ENCODE measurements at regions not wholly inside any gene's neighbourhood (a gene's known extent, or its start where the extent isn't known, plus 50 kb on each side); places are given as distances from the start of the nearest gene placed in this dataset.

DNA sequence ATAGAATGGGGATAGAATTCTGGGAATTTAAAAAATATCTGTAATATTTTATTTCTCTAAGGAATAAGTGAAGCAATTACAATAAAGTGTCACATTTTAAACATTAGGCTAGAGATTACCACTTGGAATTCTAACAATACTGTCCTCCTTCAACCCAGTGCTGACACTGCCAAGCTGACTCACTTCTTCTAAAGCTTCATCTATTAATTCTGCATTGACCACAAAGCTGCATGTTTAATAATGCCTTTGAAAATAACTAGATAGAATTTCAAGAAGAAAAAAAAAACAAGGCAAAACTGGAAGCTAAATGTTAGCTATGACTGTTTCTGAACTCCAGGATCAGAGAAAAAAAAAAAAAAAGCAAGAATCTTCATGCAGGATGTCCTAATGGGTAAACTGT, 970.7 kb upstream of the FBXO33 start:
- Histone ChIP-seq H3K4me1 (ENCODE audit: control insufficient read depth in 3 of 3, insufficient read depth in 2 of 3, low read depth in 1 of 3, low read length in 2 of 3) (no peaks in the 10 kb centered on the region), H3K27ac (ENCODE audit: low read depth in 1 of 3, low read length in 2 of 3) (no peak overlapping the region), H3K36me3 (ENCODE audit: control insufficient read depth in 3 of 3, insufficient read depth in 2 of 3, low read depth in 1 of 3, low read length in 3 of 3) (no peaks in the 10 kb centered on the region), H3K9me3 (ENCODE audit: control insufficient read depth in 2 of 2, insufficient read depth in 1 of 2, low read depth in 1 of 2, low read length in 1 of 2) (peaks cover 0 to 9% of the 10 kb centered on the region in 2 donors), H3K4me3 (ENCODE audit: low read depth in 1 of 3, low read length in 3 of 3) (no peak overlapping the region), H3K27me3 (ENCODE audit: control insufficient read depth in 3 of 3, insufficient read depth in 3 of 3, low read length in 3 of 3) (no peaks in the 10 kb centered on the region)
- no peak for FAIRE-seq
- DNase-seq, result no peak

DNA sequence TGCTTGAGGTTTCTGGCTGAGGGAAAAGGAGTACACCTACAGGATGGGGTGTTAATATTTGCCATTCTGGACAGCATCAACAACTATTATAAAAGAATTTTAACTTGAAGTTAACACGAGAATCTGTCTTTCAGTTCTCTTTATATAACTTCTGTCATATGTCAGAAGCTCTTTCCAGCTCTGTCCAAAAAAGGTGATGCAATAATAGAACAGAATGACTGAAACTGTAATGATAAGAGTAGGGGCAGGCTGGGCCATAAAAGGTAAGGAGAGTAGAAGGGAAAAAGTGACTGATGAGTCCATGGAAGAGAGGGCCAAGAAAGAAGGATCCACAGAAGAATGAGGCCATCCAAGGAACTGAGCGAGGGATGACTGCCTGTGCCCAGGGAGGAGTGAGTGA, 966.7 kb upstream of the FBXO33 start:
- Histone ChIP-seq H3K36me3 (ENCODE audit: control insufficient read depth in 3 of 3, insufficient read depth in 2 of 3, low read depth in 1 of 3, low read length in 3 of 3) (no peaks in the 10 kb centered on the region), H3K9me3 (ENCODE audit: control insufficient read depth in 2 of 2, insufficient read depth in 1 of 2, low read depth in 1 of 2, low read length in 1 of 2) (no peaks in the 10 kb centered on the region), H3K4me1 (ENCODE audit: control insufficient read depth in 3 of 3, insufficient read depth in 2 of 3, low read depth in 1 of 3, low read length in 2 of 3) (no peaks in the 10 kb centered on the region), H3K27ac (ENCODE audit: low read depth in 1 of 3, low read length in 2 of 3) (no peak overlapping the region), H3K27me3 (ENCODE audit: control insufficient read depth in 3 of 3, insufficient read depth in 3 of 3, low read length in 3 of 3) (no peaks in the 10 kb centered on the region), H3K4me3 (ENCODE audit: low read depth in 1 of 3, low read length in 3 of 3) (no peak overlapping the region)
- DNase-seq, result no peak
- 66 to 83% (median 82%) methylated on average over 2 of the region's 2 CpGs for WGBS, 3 donors
- FAIRE-seq, result no peak

DNA sequence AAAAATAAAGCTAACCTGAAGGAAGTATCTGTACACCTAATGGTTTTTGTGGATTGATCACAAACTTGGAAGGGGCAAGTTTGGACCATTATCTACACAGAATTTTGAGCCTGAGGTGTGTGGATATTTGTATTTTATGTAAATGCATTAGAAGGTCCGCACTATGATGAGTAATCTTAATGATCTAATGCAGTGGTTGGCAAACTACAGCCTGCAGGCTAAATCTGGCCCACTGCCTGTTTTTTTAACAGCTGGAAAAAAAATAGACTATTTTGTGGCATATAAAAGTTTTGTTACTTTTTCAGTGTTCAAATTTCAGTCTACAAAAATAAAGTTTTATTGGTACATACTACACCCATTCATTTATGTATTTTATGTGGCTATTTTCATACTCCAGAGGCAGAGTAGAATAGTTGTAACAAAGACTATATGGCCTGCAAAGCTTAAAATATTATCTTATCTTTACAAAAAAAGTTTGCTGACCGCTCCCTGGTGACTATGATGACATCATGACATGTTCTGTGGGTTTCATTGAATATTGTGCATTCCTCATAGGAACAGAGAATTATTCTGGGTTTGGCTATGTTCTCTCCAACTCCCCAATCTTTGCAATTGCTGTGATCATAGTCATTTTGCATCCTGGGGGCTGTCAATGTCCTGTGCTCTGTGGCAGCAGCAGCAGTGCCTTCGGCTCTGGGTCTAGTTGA, 962.6 kb upstream of the FBXO33 start:
- Histone ChIP-seq H3K4me1 (ENCODE audit: control insufficient read depth in 3 of 3, insufficient read depth in 2 of 3, low read depth in 1 of 3, low read length in 2 of 3) (no peaks in the 10 kb centered on the region), H3K27ac (ENCODE audit: low read depth in 1 of 3, low read length in 2 of 3) (no peak overlapping the region), H3K9me3 (ENCODE audit: control insufficient read depth in 2 of 2, insufficient read depth in 1 of 2, low read depth in 1 of 2, low read length in 1 of 2) (no peaks in the 10 kb centered on the region), H3K4me3 (ENCODE audit: low read depth in 1 of 3, low read length in 3 of 3) (no peak overlapping the region), H3K36me3 (ENCODE audit: control insufficient read depth in 3 of 3, insufficient read depth in 2 of 3, low read depth in 1 of 3, low read length in 3 of 3) (no peaks in the 10 kb centered on the region), H3K27me3 (ENCODE audit: control insufficient read depth in 3 of 3, insufficient read depth in 3 of 3, low read length in 3 of 3) (no peaks in the 10 kb centered on the region)
- 75 to 82% (median 76%) methylated on average over 3 of the region's 3 CpGs for WGBS, 3 donors
- no peak for DNase-seq
- FAIRE-seq, result no peak

DNA sequence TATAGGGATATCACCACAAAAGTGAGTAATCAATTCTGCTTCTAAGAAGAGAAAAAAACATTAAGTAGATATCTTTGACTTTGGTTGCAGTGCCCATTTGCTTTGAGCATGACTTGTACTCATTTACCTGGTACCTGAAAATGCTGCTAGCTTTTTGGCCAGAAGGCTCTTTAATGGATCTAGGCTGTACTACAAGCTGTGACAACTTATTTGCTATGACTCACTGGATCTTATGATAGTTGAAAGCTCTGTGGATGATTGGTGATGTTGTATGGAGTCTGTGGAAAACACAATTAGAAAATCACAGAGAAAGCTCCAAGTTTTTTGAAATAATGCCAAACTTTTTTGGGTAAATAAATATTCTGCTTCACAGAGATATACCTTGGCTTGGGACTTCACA, 960.9 kb upstream of the FBXO33 start:
- FAIRE-seq (no peak), DNase-seq (no peak)
- H3K36me3 ChIP-seq (ENCODE audit: control insufficient read depth in 3 of 3, insufficient read depth in 2 of 3, low read depth in 1 of 3, low read length in 3 of 3), result no peaks in the 10 kb centered on the region

DNA sequence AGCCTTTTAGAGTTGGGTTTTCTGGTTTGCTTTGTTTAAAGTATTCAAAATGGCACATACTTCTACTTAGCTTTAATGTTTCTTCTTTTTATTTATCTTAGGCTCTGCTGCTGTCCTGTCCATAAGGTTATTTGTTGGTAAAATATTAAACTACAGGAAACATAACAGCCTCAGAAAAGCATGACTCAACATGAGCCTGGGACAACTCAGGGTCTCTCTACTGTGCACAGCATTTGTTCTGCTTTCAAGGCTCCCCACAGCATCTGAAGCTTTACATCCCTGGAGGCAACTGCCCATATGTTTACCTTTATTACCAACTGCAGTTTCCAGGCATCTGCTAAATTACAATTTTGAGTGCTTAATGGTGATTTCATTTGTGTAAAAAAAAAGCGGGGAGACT, 954.2 kb upstream of the FBXO33 start:
- H3K9me3 ChIP-seq (ENCODE audit: control insufficient read depth in 2 of 2, insufficient read depth in 1 of 2, low read depth in 1 of 2, low read length in 1 of 2), result no peaks in the 10 kb centered on the region
- DNase-seq, result no peak
- H3K36me3 ChIP-seq (ENCODE audit: control insufficient read depth in 3 of 3, insufficient read depth in 2 of 3, low read depth in 1 of 3, low read length in 3 of 3), result no peaks in the 10 kb centered on the region
- H3K4me1 ChIP-seq (ENCODE audit: control insufficient read depth in 3 of 3, insufficient read depth in 2 of 3, low read depth in 1 of 3, low read length in 2 of 3), result no peaks in the 10 kb centered on the region
- 68 to 75% (median 68%) methylated on average over 1 of the region's 1 CpG for WGBS, 3 donors
- H3K4me3 ChIP-seq (ENCODE audit: low read depth in 1 of 3, low read length in 3 of 3), result no peak overlapping the region
- H3K27me3 ChIP-seq (ENCODE audit: control insufficient read depth in 3 of 3, insufficient read depth in 3 of 3, low read length in 3 of 3), result no peaks in the 10 kb centered on the region
- no peak for FAIRE-seq
- H3K27ac ChIP-seq (ENCODE audit: low read depth in 1 of 3, low read length in 2 of 3), result no peak overlapping the region

More for the DNA sequence above, 960.9 kb upstream of the FBXO33 start:
- H3K27me3 ChIP-seq (ENCODE audit: control insufficient read depth in 3 of 3, insufficient read depth in 3 of 3, low read length in 3 of 3), result no peaks in the 10 kb centered on the region
- no peaks in the 10 kb centered on the region for H3K4me1 ChIP-seq (ENCODE audit: control insufficient read depth in 3 of 3, insufficient read depth in 2 of 3, low read depth in 1 of 3, low read length in 2 of 3)
- no peak overlapping the region for H3K27ac ChIP-seq (ENCODE audit: low read depth in 1 of 3, low read length in 2 of 3)
- H3K9me3 ChIP-seq (ENCODE audit: control insufficient read depth in 2 of 2, insufficient read depth in 1 of 2, low read depth in 1 of 2, low read length in 1 of 2), result no peaks in the 10 kb centered on the region
- no peak overlapping the region for H3K4me3 ChIP-seq (ENCODE audit: low read depth in 1 of 3, low read length in 3 of 3)

DNA sequence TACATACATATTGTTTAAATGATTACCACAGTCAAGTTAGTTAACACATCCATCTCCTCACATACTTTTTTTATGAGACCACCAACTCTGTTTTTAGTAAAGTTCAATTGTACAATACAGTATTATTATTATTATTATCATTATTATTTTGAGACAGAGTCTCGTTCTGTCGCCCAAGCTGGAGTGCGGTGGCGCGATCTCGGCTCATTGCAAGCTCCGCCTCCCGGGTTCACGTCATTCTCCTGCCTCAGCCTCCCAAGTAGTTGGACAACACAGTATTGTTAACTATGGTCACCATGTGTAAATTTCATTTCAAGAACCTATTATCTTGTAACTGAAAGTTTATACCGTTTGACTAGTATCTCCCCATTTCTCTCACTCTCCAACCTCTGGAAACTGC, 942.0 kb upstream of the FBXO33 start:
- 94 to 95% (median 94%) methylated on average over 10 of the region's 10 CpGs for WGBS, 3 donors
- no peaks in the 10 kb centered on the region for H3K27me3 ChIP-seq (ENCODE audit: control insufficient read depth in 3 of 3, insufficient read depth in 3 of 3, low read length in 3 of 3)
- FAIRE-seq (no peak), DNase-seq (no peak)
- no peaks in the 10 kb centered on the region for H3K4me1 ChIP-seq (ENCODE audit: control insufficient read depth in 3 of 3, insufficient read depth in 2 of 3, low read depth in 1 of 3, low read length in 2 of 3)
- H3K9me3 ChIP-seq (ENCODE audit: control insufficient read depth in 2 of 2, insufficient read depth in 1 of 2, low read depth in 1 of 2, low read length in 1 of 2), result no peaks in the 10 kb centered on the region
- no peaks in the 10 kb centered on the region for H3K36me3 ChIP-seq (ENCODE audit: control insufficient read depth in 3 of 3, insufficient read depth in 2 of 3, low read depth in 1 of 3, low read length in 3 of 3)
- no peak overlapping the region for H3K27ac ChIP-seq (ENCODE audit: low read depth in 1 of 3, low read length in 2 of 3)
- no peak overlapping the region for H3K4me3 ChIP-seq (ENCODE audit: low read depth in 1 of 3, low read length in 3 of 3)

DNA sequence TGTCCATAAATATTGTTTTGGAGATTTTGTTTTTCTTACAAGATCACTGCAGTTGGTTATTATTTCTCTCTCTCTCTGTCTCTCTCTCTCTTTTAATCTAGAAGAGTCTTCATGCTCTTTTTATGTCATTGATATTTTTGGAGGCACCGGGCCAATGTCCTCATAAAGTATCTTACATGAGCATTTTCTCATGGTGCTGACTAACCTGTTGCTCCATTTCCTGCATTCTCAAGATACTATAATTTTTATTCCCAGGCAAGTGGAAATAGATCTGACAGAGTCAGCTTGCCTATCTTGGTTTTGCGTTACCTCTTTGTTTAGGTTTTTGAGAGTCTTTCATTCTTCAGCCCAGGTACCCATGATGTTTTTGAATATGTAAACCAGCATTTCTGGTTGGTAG, 938.8 kb upstream of the FBXO33 start:
- DNase-seq, result no peak
- no peak for FAIRE-seq
- Histone ChIP-seq H3K27ac (ENCODE audit: low read depth in 1 of 3, low read length in 2 of 3) (no peak overlapping the region), H3K27me3 (ENCODE audit: control insufficient read depth in 3 of 3, insufficient read depth in 3 of 3, low read length in 3 of 3) (no peaks in the 10 kb centered on the region), H3K4me1 (ENCODE audit: control insufficient read depth in 3 of 3, insufficient read depth in 2 of 3, low read depth in 1 of 3, low read length in 2 of 3) (no peaks in the 10 kb centered on the region), H3K4me3 (ENCODE audit: low read depth in 1 of 3, low read length in 3 of 3) (no peak overlapping the region), H3K36me3 (ENCODE audit: control insufficient read depth in 3 of 3, insufficient read depth in 2 of 3, low read depth in 1 of 3, low read length in 3 of 3) (no peaks in the 10 kb centered on the region), H3K9me3 (ENCODE audit: control insufficient read depth in 2 of 2, insufficient read depth in 1 of 2, low read depth in 1 of 2, low read length in 1 of 2) (no peaks in the 10 kb centered on the region)
- 44 to 51% (median 45%) methylated on average over 2 of the region's 2 CpGs for WGBS, 3 donors

DNA sequence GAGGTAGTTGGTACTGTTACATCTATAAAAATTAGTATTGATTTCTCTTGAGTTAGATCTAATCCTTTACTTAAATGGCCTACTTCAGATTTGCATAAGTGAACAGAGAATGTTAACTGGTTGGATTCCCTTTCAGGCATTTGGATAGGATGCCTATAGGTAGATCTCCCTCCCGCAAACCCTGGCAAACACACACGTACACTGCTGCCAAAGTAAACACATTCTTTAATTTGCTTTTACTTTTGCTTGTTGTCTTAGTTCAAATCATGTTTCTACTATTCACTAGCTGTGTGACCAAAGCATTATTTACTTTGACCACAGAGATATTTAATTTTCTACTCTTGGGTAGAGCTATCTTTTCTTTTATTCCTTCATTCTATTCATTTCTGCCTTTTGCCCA, 936.1 kb upstream of the FBXO33 start:
- FAIRE-seq, result no peak
- DNase-seq, result no peak
- Histone ChIP-seq H3K4me1 (ENCODE audit: control insufficient read depth in 3 of 3, insufficient read depth in 2 of 3, low read depth in 1 of 3, low read length in 2 of 3) (no peaks in the 10 kb centered on the region), H3K9me3 (ENCODE audit: control insufficient read depth in 2 of 2, insufficient read depth in 1 of 2, low read depth in 1 of 2, low read length in 1 of 2) (no peaks in the 10 kb centered on the region), H3K27me3 (ENCODE audit: control insufficient read depth in 3 of 3, insufficient read depth in 3 of 3, low read length in 3 of 3) (no peaks in the 10 kb centered on the region), H3K4me3 (ENCODE audit: low read depth in 1 of 3, low read length in 3 of 3) (no peak overlapping the region), H3K36me3 (ENCODE audit: control insufficient read depth in 3 of 3, insufficient read depth in 2 of 3, low read depth in 1 of 3, low read length in 3 of 3) (no peaks in the 10 kb centered on the region), H3K27ac (ENCODE audit: low read depth in 1 of 3, low read length in 2 of 3) (no peak overlapping the region)
- 15 to 46% (median 40%) methylated on average over 2 of the region's 2 CpGs for WGBS, 3 donors

DNA sequence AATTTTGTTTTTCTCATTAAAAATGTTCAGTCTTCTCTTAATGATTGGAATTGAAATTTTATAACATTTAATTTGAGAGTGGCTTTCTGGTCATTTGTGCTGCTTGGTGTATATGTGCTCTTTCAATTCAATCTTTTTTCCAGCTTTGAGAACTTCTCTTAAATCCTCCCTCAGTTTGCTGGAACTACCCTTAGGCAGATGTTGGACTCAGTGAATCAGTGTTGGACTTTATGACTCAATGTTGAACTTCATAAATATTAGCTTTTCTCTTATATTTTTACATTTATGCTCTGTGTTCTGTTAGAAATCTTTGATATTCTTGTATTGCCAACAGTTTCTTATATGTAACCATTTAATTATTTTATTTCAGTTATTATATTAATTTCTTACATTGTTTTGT, 935.5 kb upstream of the FBXO33 start:
- Histone ChIP-seq H3K4me1 (ENCODE audit: control insufficient read depth in 3 of 3, insufficient read depth in 2 of 3, low read depth in 1 of 3, low read length in 2 of 3) (no peaks in the 10 kb centered on the region), H3K4me3 (ENCODE audit: low read depth in 1 of 3, low read length in 3 of 3) (no peak overlapping the region), H3K36me3 (ENCODE audit: control insufficient read depth in 3 of 3, insufficient read depth in 2 of 3, low read depth in 1 of 3, low read length in 3 of 3) (no peaks in the 10 kb centered on the region), H3K9me3 (ENCODE audit: control insufficient read depth in 2 of 2, insufficient read depth in 1 of 2, low read depth in 1 of 2, low read length in 1 of 2) (no peaks in the 10 kb centered on the region), H3K27me3 (ENCODE audit: control insufficient read depth in 3 of 3, insufficient read depth in 3 of 3, low read length in 3 of 3) (no peaks in the 10 kb centered on the region), H3K27ac (ENCODE audit: low read depth in 1 of 3, low read length in 2 of 3) (no peak overlapping the region)
- DNase-seq (no peak), FAIRE-seq (no peak)
